MCF 10A (cell line): ENCODE measurements at regions not wholly inside any gene's neighbourhood (a gene's known extent, or its start where the extent isn't known, plus 50 kb on each side); places are given as distances from the start of the nearest gene placed in this dataset.
"Not testable (repeated sequence)": the region's sequence is repeated elsewhere in the genome, so short reads cannot be mapped to it uniquely, and the experiment has no call there.

ENCODE experiments used
- BruUV-seq: library from RNA; stranded (reverse); fragments of 400-500 nt; replicated peaks from 2 replicates; lab custom pipeline; 2021; lab: Mats Ljungman, UMichigan
- CTCF ChIA-PET: fragments of 300-600 bp; sonication (Branson Sonifier 250); formaldehyde crosslinking; extraction: SDS; loops from one replicate; lab custom pipeline; 2021; ENCODE audit warnings: antibody characterized with exemption, inconsistent platforms; lab: Yijun Ruan, JAX
- POLR2A ChIA-PET: fragments of 300-600, 350-650 bp; sonication (Branson Sonifier 250); formaldehyde crosslinking; extraction: SDS; loops from one replicate; lab custom pipeline; 2020; ENCODE audit warnings: antibody characterized with exemption, inconsistent platforms; lab: Yijun Ruan, JAX
- DNase-seq: peaks from one replicate; pipeline ENCODE4 v3.0.0-alpha.2; 2018; ENCODE audit not compliant: unreplicated experiment
- H3K27ac Mint-ChIP-seq: one replicate; pipeline ENCODE4 v1.8.0; 2022; ENCODE audit warnings: mild to moderate bottlenecking, low read depth, mixed read lengths; ENCODE audit not compliant: unreplicated experiment
- H3K27me3 Mint-ChIP-seq: one replicate; pipeline ENCODE4 v1.8.0; 2022; ENCODE audit warnings: mixed read lengths; ENCODE audit not compliant: insufficient read depth, unreplicated experiment
- H3K36me3 Mint-ChIP-seq: one replicate; pipeline ENCODE4 v1.8.0; 2022; ENCODE audit warnings: mild to moderate bottlenecking, moderate library complexity, mixed read lengths; ENCODE audit not compliant: insufficient read depth, unreplicated experiment
- H3K4me1 Mint-ChIP-seq: one replicate; pipeline ENCODE4 v1.8.0; 2022; ENCODE audit warnings: mixed read lengths; ENCODE audit not compliant: insufficient read depth, unreplicated experiment
- H3K4me3 Mint-ChIP-seq: one replicate; pipeline ENCODE4 v1.8.0; 2022; ENCODE audit warnings: mild to moderate bottlenecking, moderate library complexity, mixed read lengths; ENCODE audit not compliant: unreplicated experiment
- H3K9me3 Mint-ChIP-seq: one replicate; pipeline ENCODE4 v1.8.0; 2022; ENCODE audit warnings: mixed read lengths; ENCODE audit not compliant: unreplicated experiment
- CTCF ChIP-seq: fragments of 200-600 bp; IDR thresholded peaks from one replicate; pipeline ENCODE4 v1.8.0; 2022; ENCODE audit warnings: antibody characterized with exemption, mild to moderate bottlenecking; ENCODE audit not compliant: unreplicated experiment
- intact Hi-C: fragments of 100-400 bp; cut with micrococcal nuclease; formaldehyde crosslinking; loops from 2 replicates; pipeline ENCODE4 v1.14.1; 2022

GRCh38 chr5:133859073-133859472, 109.4 kb downstream of the C5orf15 start:
- TF ChIP-seq CTCF = no peak
- Mint-ChIP-seq H3K4me3 (no peak overlapping the region), H3K27ac (no peak overlapping the region), H3K27me3 (peaks cover 67% of the 10 kb centered on the region), H3K36me3 (no peaks in the 10 kb centered on the region), H3K4me1 (no peaks in the 10 kb centered on the region), H3K9me3 (no peaks in the 10 kb centered on the region)
- BruUV-seq = no TSS peak
- POLR2A ChIA-PET = interaction anchor here (1.3 kb wide), 1 partner anchor 11 kb away, joined by 4 read pairs; no protein-coding TSS in a partner anchor
- no peak for DNase-seq
- CTCF ChIA-PET = interaction anchor here (0.8 to 1.5 kb wide), 6 partner anchors 9 to 747 kb away, joined by 3 to 12 read pairs (median 4); no protein-coding TSS in a partner anchor
- intact Hi-C loops = no loop called here

- peaks cover 69% of the 10 kb centered on the region for H3K27me3 Mint-ChIP-seq
- DNase-seq, intact Hi-C loops, H3K9me3 Mint-ChIP-seq, H3K4me1 Mint-ChIP-seq, H3K4me3 Mint-ChIP-seq, H3K27ac Mint-ChIP-seq, CTCF ChIA-PET, H3K36me3 Mint-ChIP-seq, POLR2A ChIA-PET, BruUV-seq: not testable (repeated sequence)
Observed at GRCh38 chr5:133857595-133858313, 110.7 kb downstream of the C5orf15 start.

GRCh38 chr5:133854554-133854953, 113.9 kb downstream of the C5orf15 start:
- ChIA-PET CTCF (interaction anchor here (1.2 kb wide), 1 partner anchor 16 kb away, joined by 5 read pairs; no protein-coding TSS in a partner anchor), POLR2A (no interaction called here)
- Mint-ChIP-seq H3K4me1 (no peaks in the 10 kb centered on the region), H3K27ac (no peak overlapping the region), H3K27me3 (peaks cover 82% of the 10 kb centered on the region), H3K36me3 (no peaks in the 10 kb centered on the region), H3K9me3 (no peaks in the 10 kb centered on the region), H3K4me3 (no peak overlapping the region)
- BruUV-seq = no TSS peak
- no peak for TF ChIP-seq CTCF
- intact Hi-C loops = no loop called here
- DNase-seq = no peak

GRCh38 chr5:133853646-133854365, 114.6 kb downstream of the C5orf15 start:
- POLR2A ChIA-PET = interaction anchor here (0.8 kb wide), 1 partner anchor 335 kb away, joined by 5 read pairs; no protein-coding TSS in a partner anchor
- H3K36me3 Mint-ChIP-seq = no peaks in the 10 kb centered on the region
- peaks cover 81% of the 10 kb centered on the region for H3K27me3 Mint-ChIP-seq
- intact Hi-C loops = no loop called here
- no TSS peak for BruUV-seq
- no peak for TF ChIP-seq CTCF
- H3K4me1 Mint-ChIP-seq = no peaks in the 10 kb centered on the region
- H3K9me3 Mint-ChIP-seq = no peaks in the 10 kb centered on the region
- H3K27ac Mint-ChIP-seq = no peak overlapping the region
- H3K4me3 Mint-ChIP-seq = no peak overlapping the region
- DNase-seq = no peak
- CTCF ChIA-PET = interaction anchor here (0.8 to 1.2 kb wide), 2 partner anchors 13 to 16 kb away, joined by 3 to 5 read pairs; no protein-coding TSS in a partner anchor
